ENCODE measurements at regions not wholly inside any gene's neighbourhood (a gene's known extent, or its start where the extent isn't known, plus 50 kb on each side); places are given as distances from the start of the nearest gene placed in this dataset.

- TF ChIP-seq POLR2A (IDR thresholded peaks at IDR 0.05) (no peak), POLR2AphosphoS5 (IDR thresholded peaks at IDR 0.05) (no peak), EP300 (IDR thresholded peaks at IDR 0.05) (no peak)
- TF ChIP-seq, protein P1, sequence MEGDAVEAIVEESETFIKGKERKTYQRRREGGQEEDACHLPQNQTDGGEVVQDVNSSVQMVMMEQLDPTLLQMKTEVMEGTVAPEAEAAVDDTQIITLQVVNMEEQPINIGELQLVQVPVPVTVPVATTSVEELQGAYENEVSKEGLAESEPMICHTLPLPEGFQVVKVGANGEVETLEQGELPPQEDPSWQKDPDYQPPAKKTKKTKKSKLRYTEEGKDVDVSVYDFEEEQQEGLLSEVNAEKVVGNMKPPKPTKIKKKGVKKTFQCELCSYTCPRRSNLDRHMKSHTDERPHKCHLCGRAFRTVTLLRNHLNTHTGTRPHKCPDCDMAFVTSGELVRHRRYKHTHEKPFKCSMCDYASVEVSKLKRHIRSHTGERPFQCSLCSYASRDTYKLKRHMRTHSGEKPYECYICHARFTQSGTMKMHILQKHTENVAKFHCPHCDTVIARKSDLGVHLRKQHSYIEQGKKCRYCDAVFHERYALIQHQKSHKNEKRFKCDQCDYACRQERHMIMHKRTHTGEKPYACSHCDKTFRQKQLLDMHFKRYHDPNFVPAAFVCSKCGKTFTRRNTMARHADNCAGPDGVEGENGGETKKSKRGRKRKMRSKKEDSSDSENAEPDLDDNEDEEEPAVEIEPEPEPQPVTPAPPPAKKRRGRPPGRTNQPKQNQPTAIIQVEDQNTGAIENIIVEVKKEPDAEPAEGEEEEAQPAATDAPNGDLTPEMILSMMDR (IDR thresholded peaks at IDR 0.05), result no peak
Observed at GRCh38 chr6:112571488-112572270, 224.5 kb downstream of the RFPL4B start.
